HG03066 (cell line): ENCODE measurements at regions not wholly inside any gene's neighbourhood (a gene's known extent, or its start where the extent isn't known, plus 50 kb on each side); places are given as distances from the start of the nearest gene placed in this dataset.
"Not testable (repeated sequence)": the region's sequence is repeated elsewhere in the genome, so short reads cannot be mapped to it uniquely, and the experiment has no call there.

Experiments used
- ATAC-seq: cut with Tn5 transposase; IDR thresholded peaks from one replicate; pipeline ENCODE4 v1.9.1; 2021; ENCODE audit warnings: low read depth; ENCODE audit not compliant: unreplicated experiment

DNA sequence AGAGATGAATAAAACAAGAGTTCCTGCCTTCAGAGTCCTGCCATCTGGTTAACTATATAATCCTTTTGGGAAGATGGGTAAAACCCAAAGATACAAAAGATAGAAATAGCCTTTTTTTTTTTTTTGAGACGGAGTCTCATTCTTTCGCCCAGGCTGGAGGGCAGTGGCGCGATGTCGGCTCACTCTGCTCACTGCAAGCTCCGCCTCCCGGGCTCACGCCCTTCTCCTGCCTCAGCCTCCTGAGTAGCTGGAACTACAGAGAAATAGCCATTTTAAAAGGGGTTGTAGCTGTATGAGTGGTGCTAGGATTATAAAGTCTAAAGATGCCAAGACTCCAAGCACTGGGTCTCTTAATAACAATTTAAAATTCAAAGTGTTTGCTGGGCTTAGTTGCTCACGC, 97.2 kb downstream of the KDR start:
- ATAC-seq: no peak

- no peak for ATAC-seq
Measured at GRCh38 chr4:55027596-55027995, 97.8 kb downstream of the KDR start.

GRCh38 chr4:55025456-55025855, 99.9 kb downstream of the KDR start:
- ATAC-seq: not testable (repeated sequence)

DNA sequence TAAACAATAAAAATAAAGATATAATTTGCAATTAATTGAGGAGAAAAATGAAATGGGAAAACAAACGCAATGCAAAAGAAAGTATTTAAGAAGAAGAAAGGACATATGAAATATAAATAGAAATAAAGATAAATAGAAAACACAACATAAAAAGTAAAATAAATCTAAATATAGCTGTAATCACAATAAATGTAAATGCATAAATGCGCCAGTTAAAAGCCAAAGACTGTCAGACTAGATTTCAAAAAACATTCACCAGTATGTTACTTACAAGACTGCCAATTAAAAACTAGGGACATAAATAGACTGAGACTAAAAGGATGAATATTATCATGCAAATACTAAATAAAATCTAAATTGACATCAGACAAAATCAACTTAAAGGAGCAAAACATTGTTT, 102.4 kb downstream of the KDR start:
- ATAC-seq: no peak

DNA sequence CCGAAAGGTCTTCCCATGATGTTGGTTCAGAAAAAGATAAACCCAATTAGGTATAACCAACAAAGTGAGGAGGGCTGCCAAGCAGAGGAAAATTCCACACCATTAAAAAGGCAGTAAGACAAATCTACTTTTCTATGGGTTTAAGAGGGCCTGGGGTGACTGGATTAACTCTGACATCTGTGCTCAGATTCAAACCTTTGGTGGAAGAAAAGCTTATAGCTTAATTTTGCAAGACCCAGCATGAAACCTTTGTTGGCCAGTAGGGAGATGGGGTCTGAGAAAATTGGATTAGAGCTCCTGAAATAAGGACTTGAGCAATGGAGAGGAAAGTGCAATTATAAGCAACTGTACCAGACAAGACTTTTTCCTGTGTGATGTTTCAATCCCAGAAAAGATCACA, 104.2 kb downstream of the KDR start:
- ATAC-seq: no peak

- no peak for ATAC-seq
Measured at GRCh38 chr4:55020131-55020530, 105.3 kb downstream of the KDR start.

- no peak for ATAC-seq
Measured at GRCh38 chr4:55018978-55019377, 106.4 kb downstream of the KDR start.

DNA sequence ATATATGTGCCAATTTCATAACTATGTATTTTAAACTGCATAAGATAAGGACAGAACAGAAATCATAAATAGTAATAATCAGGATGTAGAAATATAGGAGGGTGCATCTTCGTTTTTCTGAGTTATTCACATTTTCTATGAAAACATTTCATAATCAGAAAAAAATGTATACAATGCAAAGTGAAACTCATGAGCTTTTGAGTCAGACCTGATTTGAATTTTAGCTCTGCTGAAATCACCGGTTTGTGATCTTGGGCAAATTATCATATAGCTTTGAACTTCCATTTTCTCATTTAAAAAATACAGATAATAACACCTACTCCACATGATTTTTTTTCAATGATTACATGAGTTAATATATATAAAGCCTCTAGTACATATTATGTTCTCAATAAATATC, 106.9 kb downstream of the KDR start:
- ATAC-seq: no peak

DNA sequence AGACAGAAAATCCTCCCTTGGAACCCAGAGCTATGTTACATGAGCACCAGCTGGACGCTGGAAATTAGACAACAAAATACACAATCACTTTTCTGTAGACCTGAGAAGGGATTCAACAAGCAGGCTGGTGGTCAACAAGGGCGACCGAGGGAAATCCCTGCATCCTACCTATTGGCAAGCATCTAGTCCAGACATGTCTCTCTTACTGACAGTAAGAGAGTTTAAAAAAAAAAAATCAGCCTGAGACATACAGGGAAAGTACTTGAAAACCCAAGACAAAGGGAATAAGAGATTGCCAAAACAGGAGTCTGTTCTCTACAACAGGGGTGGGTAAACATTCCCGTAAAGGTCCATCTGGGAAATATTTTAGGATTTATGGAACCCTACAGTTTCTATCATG, 108.0 kb downstream of the KDR start:
- ATAC-seq: no peak

GRCh38 chr4:55016131-55016530, 109.3 kb downstream of the KDR start:
- ATAC-seq: no peak

DNA sequence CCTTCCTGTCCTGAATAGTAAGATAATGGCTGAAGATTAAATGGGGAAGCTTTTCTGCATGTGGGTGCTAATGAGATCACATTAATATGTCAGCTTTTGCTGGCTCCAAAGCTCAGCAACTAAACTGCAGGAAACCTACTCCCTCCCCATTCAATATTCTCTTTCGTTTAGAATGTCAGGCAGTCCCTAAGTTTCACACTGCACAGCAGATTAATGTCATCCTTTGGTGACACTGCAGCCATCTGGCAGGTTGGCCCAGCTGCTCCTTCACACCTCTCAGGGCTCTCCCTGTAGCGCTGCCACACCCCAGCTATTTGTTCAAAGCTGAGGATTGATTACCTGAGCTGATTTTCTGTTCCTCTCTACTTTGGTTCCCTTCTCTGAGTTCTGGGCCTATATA, 110.5 kb downstream of the KDR start:
- no peak for ATAC-seq

DNA sequence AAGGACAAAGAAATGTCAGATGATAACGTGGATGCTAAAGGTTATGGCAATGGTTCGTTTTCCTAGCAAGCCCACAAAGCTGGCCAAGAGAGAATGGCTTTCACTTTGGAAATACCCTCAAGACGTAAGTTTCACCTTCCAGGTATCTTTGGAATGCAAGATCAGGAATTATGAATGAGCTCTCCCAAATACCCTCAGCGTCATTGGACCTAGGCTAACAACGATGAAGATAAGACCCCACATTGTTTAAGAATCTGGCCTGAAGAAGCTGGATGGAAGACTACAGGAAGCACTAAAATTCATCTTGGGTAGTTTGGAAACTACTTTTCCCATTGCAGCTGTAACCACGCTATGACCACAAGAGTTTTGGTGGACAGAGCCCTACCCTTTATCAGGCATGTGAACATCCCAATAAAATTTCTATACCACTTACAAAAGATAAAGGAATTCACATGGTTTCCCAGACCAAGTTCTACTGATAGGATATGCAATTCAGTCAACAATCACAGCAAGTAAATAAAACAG, 111.9 kb downstream of the KDR start:
- no peak for ATAC-seq

- no peak for ATAC-seq
Measured at GRCh38 chr4:55012363-55013230, 112.8 kb downstream of the KDR start.

- no peak for ATAC-seq
Measured at GRCh38 chr4:55011761-55012160, 113.6 kb downstream of the KDR start.

GRCh38 chr4:55010550-55010949, 114.8 kb downstream of the KDR start:
- no peak for ATAC-seq

DNA sequence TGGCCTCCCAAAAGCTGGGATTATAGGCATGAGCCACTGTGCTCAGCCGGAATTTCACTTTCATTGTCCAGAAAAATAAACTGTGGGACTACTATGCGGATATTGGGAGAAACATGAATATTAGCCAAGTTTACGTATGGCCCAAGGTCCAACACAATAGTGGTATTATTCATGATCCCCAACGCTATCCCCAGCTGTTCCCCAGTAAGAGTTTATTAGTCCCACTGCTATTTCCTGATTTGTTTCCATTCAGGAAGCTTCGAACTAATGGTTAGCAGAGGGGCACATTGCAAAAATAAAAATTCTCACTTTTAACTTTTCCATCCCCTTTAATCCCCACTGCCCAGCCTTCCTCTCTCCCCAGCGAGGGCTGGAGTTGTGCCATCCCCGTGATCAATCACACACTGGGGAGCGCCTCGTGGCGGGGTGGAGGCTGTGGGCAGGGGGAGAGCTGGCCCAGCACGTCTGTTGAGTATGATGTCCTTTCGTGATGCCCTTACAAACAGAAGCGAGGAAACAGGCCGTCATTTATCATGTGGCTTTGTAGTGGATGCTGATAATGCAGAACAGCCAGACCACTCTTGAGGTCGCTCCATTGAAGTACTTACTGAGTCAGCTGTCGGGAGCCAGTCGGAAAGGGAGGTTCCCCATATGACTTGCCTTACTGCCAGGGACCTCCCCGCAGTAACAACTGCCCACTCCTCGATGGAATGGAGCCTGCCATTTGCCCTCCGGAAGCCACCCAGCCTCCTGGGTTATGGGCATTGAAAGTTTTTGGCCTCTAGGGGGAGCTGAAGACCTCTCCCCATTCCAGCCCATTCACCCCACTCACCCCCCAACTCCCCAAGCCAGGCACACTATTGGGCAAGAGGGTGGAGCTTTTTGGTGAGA, 117.0 kb downstream of the KDR start:
- ATAC-seq: no peak

DNA sequence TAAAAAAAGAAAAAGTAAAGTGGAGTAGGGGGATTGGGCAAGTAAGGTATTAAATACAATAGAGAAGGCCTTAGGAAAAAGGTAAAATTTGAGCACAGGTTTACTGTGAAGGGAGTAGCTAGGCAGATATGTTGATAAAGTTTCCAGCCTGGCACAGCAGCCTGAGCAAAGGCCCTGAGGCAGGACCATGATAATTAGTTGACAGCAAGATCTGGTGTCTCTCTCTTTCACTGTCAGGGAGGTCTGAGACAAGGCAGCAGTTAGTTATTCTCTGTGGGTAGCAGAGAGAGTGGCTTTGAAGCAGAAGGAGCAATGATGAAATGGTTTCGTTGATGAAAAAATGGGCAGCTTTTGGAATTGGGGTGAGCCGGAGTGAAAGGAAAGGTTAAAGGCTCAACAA, 119.5 kb downstream of the KDR start:
- ATAC-seq: no peak

DNA sequence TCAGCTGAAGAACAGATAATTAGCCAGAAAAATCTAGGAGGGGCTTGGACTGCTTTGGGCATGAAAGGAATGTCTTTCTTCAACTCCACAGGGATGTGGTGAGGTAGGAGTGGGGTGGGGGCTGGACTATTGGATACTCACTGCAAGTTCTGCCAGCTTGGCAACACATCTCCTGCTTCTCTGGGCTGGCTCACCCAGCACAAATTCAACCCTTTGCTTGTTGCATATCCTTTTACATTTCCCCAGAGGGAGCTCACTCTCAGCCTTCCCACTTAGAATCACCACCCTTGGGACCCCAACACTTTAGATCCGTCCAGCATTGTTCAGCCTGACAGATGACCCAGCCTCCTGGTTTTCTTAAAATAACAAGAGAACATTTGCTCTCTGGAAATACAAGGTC, 120.6 kb downstream of the KDR start:
- ATAC-seq: no peak

- no peak for ATAC-seq
Measured at GRCh38 chr4:55002431-55002830, 123.0 kb downstream of the KDR start.

GRCh38 chr4:55001538-55001937, 123.9 kb downstream of the KDR start:
- no peak for ATAC-seq

DNA sequence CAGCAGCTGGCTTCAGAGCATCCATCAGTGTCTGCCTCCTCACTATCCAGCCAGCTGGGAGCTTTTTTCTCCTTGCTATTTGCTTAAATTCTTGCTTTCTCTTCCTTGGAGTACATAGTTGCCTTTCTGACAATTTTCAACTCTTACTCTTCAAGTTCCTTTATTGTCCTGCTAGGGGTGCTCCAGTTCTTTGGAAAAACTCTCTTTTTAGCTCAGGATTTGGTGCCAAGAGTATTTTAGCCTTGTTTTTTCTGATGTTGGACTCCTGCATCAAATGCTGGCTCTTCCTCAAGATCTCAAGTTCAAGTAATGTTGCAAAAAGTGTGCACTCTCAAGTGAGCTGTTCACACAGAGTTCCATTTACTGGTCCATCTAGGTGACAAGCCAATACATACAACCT, 126.4 kb downstream of the KDR start:
- no peak for ATAC-seq
